Stimulated activated CD4-positive, alpha-beta T cell treated with anti-CD3 and anti-CD28 coated beads, Interleukin-2, amount 100 ng/mL, for 4 hours (primary cell): ENCODE measurements at regions not wholly inside any gene's neighbourhood (a gene's known extent, or its start where the extent isn't known, plus 50 kb on each side); places are given as distances from the start of the nearest gene placed in this dataset.

Source experiments
- DNase-seq: peaks from one replicate; pipeline ENCODE4 v3.0.0-alpha.2; 2020; ENCODE audit warnings: low read depth

- no peak for DNase-seq
These were observed 238.5 kb upstream of the PITRM1 start for GRCh38 chr10:3411044-3411443.

GRCh38 chr10:3409928-3410327, 237.3 kb upstream of the PITRM1 start:
- DNase-seq = no peak

DNA sequence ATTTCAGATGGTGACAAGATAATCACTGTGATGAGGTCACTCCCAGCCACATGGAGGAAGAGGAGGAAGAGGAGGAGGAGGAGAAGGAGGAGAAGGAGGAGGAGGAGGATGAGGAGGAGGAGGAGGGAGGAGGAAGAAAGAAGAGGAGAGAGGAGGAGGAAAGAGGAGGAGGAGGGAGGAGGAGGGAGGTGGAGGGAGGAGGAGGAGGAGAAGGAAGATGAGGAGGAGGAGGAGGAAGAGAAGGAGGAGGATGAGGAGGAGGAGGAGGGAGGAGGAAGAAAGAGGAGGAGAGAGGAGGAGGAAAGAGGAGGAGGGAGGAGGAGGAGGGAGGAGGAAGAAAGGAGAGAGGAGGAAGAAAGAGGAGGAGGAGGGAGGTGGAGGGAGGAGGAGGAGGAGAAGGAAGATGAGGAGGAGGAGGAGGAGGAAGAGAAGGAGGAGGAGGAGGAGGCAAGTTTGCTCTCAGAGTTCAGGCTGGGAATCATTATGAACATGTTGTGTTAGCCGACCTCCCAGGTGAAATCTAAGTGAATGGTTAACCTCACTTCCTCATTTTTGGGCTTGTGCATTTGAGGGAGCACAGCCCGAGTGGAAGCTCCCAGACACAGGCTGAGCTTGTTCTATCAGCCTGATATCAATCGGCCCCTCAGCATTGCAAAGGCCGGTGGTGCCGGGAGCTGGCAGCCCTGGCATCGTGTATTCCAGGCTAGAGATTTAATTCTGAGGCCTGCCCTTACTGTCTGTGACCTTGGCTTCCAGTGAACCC, 236.2 kb upstream of the PITRM1 start:
- no peak for DNase-seq

DNA sequence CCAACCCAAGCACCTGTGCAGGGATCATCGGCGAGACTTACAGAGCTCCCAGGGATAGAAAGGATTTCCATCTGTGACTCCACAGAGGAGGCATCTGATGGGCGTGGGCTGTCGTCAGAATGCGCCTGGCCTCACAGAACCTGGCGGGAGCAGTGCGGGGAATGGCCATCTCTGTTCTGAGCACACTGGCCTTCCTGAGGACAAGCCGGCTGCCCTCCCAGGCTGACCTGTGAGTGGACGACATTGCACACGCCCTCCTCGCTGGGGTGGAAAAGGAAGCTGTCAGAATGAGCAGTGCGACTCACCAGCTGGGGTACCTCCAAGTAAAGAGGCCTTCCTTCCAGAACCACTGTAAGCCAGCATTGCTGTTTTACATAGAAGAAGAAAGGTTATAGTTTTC, 234.6 kb upstream of the PITRM1 start:
- no peak for DNase-seq

GRCh38 chr10:3406556-3406955, 234.0 kb upstream of the PITRM1 start:
- DNase-seq = no peak

DNA sequence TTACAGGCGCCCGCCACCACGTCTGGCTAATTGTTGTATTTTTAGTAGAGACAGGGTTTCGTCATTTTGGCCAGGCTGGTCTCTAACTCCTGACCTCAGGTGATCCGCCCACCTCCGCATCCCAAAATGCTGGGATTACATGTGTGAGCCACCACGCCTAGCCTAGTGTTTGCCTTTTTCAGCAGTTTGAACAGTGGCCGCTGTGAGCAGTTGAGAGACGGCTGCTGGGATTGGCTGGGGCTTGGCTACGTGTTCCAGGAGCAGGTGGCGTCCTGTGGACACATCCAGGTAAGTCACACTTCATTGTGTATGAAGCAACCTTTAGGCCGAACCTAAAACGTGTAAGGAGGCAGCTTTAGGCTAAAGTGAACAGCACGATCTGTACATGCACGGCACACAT, 231.8 kb upstream of the PITRM1 start:
- DNase-seq = no peak

- no peak for DNase-seq
These were observed 229.7 kb upstream of the PITRM1 start for GRCh38 chr10:3402187-3402751.

- no peak for DNase-seq
These were observed 228.9 kb upstream of the PITRM1 start for GRCh38 chr10:3401491-3401938.

GRCh38 chr10:3400348-3400747, 227.8 kb upstream of the PITRM1 start:
- DNase-seq = no peak

GRCh38 chr10:3399756-3400155, 227.2 kb upstream of the PITRM1 start:
- no peak for DNase-seq

GRCh38 chr10:3398825-3399646, 226.5 kb upstream of the PITRM1 start:
- no peak for DNase-seq

DNA sequence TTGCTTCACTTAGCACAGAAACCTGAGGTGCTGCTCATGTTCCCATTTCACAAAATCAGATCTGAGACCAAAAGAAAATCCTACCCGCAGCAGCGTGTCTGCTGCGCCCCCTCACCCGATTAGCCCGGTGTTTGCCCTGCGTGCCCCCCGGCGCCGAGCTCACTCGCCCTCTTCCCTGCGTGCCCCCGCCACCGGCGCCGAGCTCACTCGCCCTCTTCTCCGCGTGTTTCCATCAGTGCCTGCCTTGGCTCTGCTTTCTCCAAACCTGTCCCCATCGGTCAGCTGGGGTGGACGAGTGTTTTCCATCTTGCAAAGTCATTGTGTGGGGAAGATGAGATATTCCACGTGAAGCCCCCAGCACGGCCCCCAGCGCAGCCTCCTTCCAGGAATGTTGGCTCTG, 225.3 kb upstream of the PITRM1 start:
- DNase-seq = no peak

GRCh38 chr10:3397231-3397630, 224.6 kb upstream of the PITRM1 start:
- DNase-seq = no peak

DNA sequence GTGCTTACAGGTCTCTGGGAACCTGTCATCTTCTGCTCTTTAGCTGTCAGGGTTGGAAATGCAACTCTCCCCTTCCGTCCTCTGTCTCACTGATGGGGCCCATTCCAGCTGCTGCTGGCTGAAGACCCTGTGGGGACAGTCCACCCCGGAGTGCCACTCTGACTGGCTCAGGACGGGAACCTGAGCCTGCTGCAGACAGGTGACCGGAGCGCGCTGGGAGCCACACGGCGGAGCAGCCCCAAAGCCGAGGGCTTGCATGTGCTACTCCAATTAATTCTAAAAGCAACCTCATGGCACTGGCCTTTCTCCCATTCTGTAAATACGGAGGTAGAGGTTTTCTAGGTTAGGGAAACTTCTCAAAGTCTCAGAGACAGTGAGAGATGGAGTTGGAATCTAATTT, 223.5 kb upstream of the PITRM1 start:
- no peak for DNase-seq

GRCh38 chr10:3395458-3395861, 222.9 kb upstream of the PITRM1 start:
- no peak for DNase-seq

DNA sequence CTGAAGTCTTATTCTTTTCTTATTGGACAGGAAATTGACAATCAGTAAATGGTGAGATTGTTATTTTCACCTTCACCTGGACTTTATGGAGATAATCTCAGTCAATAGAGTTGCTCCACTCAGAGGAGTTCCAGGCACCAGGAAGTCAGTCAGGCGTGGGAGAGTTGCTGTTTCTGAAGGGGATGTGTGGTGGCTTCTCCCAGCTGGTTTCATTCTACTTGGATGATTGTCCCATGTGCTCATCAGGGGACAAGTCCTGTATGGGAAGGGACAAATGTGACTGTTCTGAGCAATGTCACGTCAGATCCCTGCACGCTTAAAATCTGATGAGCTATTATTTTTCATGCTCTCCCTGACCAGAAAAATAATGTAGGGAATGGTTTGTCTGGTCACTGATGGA, 222.5 kb upstream of the PITRM1 start:
- no peak for DNase-seq

DNA sequence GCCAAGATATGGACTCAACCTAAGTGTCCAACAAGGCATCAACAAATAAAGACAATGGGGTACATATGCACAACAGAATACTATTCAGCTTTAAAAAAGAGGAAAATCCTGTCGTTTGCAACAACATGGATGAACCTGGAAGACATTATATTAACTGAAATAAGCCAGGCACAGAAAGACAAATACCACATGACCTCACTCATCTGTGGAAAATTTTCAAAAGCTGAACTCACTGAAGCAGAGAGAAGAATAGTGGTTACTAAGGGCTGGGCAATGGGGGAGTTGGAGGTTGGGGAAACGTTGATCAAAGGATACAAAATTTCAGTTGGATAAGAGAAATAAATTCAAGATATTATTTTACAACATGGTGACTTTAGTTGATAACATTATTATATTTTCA, 221.4 kb upstream of the PITRM1 start:
- DNase-seq = no peak

- no peak for DNase-seq
These were observed 219.1 kb upstream of the PITRM1 start for GRCh38 chr10:3391657-3392056.

GRCh38 chr10:3389130-3389529, 216.5 kb upstream of the PITRM1 start:
- no peak for DNase-seq

DNA sequence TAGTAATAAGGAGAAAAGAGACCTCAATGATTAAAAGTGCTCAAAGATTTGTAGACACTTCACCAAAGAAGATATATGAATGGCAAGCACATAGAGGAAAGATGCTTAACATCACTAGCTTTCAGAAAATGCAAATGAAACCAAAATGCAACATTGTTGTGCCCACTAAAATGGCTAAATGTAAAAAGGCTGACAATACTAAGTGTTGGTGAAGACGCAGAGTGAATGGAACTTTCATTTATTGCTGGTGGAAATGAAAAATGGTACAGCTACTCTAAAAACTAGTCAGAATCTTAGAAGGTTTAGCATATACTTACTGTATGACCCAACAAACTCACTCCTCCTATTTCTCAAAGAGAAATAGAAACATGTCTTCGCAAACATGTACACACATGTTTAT, 212.9 kb upstream of the PITRM1 start:
- no peak for DNase-seq

DNA sequence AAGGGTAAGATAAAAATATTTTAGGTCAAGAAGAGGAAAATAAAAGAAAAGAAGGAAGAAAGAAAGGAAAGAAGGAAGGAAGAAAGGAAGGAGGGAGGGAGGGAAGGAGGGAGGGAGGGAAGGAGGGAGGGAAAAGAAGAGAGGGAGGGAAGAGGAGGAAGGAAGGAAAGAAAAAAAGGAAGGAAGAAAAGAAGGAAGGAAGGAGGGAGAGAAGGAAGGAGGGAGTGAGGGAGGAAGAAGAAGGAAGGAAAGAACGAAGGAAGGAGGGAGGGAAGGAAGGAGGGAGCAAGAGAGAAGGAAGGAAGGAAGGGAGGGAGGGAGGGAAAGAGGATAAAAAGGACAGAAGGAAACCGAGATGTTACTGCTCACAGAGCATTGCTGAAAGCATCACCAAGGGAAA, 209.5 kb upstream of the PITRM1 start:
- no peak for DNase-seq

GRCh38 chr10:3380406-3381050, 207.9 kb upstream of the PITRM1 start:
- no peak for DNase-seq

GRCh38 chr10:3376631-3377030, 204.0 kb upstream of the PITRM1 start:
- no peak for DNase-seq
